GM03348 (cell line): ENCODE measurements at regions not wholly inside any gene's neighbourhood (a gene's known extent, or its start where the extent isn't known, plus 50 kb on each side); places are given as distances from the start of the nearest gene placed in this dataset.
"Not testable (repeated sequence)": the region's sequence is repeated elsewhere in the genome, so short reads cannot be mapped to it uniquely, and the experiment has no call there.

Experiments used
- DNase-seq: peaks from one replicate; pipeline ENCODE4 v3.0.0; 2012; ENCODE audit warnings: low spot score

- no peak for DNase-seq
Measured at GRCh38 chr20:47927944-47928343, 142.7 kb upstream of the SULF2 start.

DNA sequence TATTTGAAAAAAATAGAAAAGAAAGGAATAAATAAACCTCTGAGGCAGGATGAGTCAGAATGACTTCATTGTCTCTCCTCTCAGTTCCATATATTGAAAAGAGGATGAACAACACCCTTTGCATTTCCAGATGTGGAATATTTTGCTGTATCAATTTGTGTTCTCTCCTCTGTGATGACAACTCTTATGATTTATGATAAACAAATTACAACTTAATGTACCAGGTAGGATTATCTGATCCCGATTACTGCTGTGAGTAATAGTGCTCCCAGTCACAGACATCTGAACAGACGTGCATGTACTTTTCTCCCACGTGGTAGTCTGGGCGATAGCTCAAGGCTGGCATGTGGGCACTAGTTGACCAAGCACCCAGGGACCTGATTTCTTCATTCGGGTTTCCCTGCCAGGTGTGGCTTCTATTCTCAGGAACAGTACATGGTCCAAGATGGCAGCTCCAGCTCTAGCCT lies 142.1 kb upstream of the SULF2 start:
- DNase-seq = peak; percentile 30

DNA sequence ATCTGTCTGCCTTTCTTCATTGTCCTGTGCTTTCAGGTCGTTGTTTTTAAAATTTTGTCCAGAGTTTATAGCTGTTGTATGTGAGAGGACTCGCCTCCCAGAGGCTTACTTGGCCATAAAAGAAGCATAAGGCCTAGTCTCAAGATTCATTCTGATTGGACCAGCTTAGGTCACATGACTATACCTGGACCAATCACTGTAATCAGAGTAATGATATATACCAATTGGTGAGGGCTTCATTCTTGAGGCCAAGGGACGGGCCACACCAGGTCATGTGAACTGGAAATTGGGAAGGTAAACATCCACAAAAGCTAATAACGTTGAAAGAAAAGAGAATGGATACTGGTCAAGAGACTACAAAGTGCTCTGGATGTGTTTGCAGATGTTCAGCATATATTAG lies 141.4 kb upstream of the SULF2 start:
- DNase-seq = no peak

DNA sequence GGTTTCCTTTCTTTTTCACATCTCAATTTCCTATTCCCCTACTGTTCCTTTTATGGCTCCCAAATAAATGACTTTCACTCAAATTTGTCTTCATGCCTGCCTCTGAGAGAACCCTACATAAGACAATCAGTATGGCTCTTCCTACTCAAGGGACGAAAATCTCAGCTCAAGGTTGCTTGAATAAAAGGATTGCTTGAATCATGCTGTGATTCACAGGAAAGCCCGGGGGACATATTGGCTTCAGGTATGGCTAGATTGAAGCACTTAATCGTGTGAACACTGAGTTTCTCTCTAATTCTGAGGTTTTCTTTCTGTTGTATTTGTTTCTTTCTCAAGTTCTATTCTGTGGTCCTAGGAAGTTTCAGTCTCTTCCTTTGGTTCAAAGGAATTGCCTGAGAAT lies 140.3 kb upstream of the SULF2 start:
- DNase-seq = no peak

GRCh38 chr20:47922269-47922668 lies 137.0 kb upstream of the SULF2 start:
- peak; percentile 40 for DNase-seq

- not testable (repeated sequence) for DNase-seq
Measured at GRCh38 chr20:47921829-47922228, 136.5 kb upstream of the SULF2 start.

- DNase-seq = no peak
Measured at GRCh38 chr20:47921408-47921807, 136.1 kb upstream of the SULF2 start.

DNA sequence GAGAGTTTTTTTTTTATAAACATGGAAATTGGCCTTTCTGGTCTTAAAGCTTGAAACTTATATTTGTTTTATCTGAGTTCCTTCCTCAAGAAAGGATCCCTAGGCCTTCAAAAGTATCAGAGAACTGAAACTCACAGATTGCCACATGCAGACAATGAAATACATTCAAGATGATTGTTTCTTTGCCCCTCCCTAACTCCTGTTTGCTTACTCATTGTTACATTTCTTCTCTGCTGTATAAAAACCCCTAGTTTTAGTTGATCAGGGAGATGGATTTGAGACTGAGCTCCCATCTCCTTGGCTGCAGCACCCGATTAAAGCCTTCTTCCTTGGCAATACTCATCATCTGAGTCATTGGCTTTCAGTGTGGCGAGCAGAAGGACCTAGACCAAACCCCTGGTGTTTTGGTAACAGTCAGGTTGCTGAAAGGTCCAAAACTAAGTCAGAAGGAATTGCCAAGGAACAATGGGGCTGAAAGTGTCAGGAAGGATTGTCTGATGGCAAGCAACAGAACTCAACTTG lies 132.3 kb upstream of the SULF2 start:
- DNase-seq = no peak

DNA sequence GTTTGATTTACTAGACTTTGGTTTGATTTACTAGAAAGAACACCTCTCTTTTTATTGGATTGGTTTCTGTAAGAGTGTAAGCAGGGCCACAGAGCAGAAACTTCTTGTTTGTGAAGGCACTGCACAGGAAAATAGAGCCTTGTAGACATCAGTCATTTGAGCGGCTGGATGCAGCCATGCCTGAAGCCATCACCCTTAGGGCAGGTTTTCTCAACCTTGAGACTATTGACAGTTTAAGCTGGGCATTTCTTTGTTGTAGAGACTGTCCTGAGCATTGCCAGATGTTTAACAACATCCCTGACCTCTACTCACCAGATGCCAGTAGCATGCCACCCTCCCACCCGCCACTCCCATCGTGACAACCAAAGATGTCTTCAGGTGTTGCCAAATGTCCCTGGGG lies 130.2 kb upstream of the SULF2 start:
- DNase-seq = no peak

- DNase-seq = no peak
Measured at GRCh38 chr20:47914792-47915191, 129.5 kb upstream of the SULF2 start.

- not testable (repeated sequence) for DNase-seq
Measured at GRCh38 chr20:47912786-47913501, 127.7 kb upstream of the SULF2 start.

DNA sequence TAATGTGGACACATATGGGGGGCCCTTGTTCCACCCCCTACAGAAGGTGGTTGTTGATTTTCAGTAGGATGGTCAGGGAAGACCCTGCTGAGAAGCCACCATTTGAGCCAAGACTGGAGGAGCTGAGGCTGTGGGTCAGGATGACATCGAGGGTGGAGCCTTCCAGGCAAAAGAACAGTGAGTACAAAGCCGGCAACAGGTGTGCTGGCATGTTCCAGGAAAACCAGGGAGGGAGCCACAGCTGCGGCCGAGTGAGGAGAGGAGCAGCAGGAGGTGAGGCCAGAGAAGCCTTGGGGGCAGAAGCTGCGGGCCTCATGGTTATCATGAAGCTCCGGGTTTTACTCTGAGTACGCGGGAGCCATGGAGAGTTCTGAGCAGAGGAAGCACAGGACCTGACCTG lies 126.9 kb upstream of the SULF2 start:
- not testable (repeated sequence) for DNase-seq

- not testable (repeated sequence) for DNase-seq
Measured at GRCh38 chr20:47909696-47910369, 124.6 kb upstream of the SULF2 start.

GRCh38 chr20:47908361-47909035 lies 123.2 kb upstream of the SULF2 start:
- DNase-seq = not testable (repeated sequence)

DNA sequence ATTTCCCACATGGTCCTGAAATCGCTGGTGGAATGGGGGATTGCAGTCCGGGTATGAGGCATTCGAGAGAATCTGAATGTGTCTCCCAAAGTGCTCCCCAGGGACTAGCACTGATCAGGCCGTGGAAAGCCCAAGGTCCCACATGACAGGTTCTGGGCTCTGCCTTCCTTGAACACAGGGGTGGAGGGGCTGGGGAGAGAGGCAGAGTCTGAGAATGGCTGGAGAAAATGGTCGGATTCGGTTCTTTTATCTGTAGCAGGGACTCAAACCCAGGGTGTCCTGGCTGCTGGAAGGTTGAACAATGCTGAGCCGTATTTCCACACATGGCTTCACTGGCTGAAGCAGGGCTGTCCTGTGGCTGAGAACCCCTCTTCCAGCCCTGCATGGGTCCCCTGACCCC lies 122.7 kb upstream of the SULF2 start:
- not testable (repeated sequence) for DNase-seq

GRCh38 chr20:47907031-47907675 lies 121.9 kb upstream of the SULF2 start:
- no peak for DNase-seq

GRCh38 chr20:47906348-47906660 lies 121.0 kb upstream of the SULF2 start:
- DNase-seq = no peak

DNA sequence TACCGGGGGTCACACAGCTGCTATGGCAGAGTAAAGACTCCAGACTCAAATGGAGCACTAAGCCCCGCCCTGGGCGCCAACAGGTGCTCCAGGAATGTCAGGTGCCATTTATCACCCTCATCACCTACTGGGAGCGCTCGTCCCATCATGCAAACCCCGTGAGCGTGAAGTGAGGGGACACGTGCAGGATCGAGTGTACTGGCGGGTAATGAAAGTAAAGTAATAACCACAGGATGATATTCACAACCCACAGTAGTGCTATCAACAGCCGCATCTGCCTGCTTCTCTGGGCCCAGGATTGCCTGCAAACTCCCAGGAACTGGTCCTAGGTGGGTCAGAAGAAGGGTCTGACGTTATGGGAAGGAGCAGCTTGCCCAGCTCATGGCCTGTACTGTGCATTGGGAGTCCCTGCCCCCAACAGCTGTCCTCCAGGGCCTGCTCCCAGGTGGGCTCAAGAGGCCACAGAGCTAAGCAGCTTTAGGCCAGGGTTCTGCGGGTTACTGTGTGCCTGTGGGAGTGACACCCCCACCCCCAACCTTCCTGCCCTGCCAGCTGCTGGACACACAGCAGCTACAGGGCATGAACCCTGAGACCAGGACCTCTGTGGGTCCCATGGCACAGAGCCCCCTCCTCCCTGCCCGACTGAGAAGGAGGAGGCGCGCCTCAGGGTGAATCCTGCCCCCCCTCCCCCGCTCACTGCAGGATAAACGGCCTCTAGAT lies 120.5 kb upstream of the SULF2 start:
- no peak for DNase-seq

- not testable (repeated sequence) for DNase-seq
Measured at GRCh38 chr20:47903009-47903408, 117.7 kb upstream of the SULF2 start.

- not testable (repeated sequence) for DNase-seq
Measured at GRCh38 chr20:47899313-47899712, 114.0 kb upstream of the SULF2 start.

DNA sequence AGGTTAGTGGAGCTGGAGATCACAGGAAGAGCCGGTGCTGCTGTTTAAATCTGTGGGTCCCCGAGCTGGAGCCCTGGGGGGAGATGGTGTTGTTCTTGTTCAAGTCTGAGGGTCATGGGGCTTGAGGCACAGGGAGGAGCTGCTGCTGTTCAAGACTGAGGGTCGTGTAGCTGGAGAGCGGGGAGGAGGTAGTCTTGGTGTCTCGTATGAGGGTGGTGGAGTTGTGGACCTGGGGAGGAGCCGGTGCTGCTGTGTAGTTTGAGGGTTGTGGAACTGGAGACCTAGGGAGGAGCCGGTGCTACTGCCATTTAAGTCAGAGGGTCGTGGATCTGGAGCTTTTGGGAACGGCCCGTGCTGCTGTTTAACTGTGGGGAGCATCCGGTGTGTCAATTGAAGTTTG lies 112.2 kb upstream of the SULF2 start:
- no peak for DNase-seq

GRCh38 chr20:47892681-47893080 lies 107.4 kb upstream of the SULF2 start:
- not testable (repeated sequence) for DNase-seq
